ENCODE measurements at regions not wholly inside any gene's neighbourhood (a gene's known extent, or its start where the extent isn't known, plus 50 kb on each side); places are given as distances from the start of the nearest gene placed in this dataset.
"Not testable (repeated sequence)": the region's sequence is repeated elsewhere in the genome, so short reads cannot be mapped to it uniquely, and the experiment has no call there.

DNA sequence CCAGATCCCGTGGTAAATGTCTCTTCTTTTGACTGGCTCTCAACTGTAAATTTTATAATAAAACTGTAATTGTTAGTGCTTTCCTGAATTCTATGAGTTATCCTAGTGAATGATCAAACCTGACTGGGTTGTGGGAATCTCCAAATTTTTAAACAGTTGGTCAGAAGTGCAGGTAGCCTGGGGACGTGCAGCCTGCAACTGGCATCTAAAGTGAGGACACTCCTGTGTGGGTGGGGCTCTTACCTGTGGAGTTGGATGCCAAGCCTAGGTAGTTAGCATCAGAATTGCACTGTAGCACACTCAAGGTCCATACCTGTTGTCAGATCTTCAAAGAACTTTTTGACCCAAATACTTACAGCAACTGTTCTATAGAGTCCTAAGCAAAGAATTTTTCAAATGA lies 207.1 kb upstream of the NBEA start:
- H3K4me3 ChIP-seq = no peak overlapping the region
- H3K27ac ChIP-seq = no peak overlapping the region
- WGBS, 4 donors = 57 to 81% (median 61%) methylated on average over 2 of the region's 2 CpGs
- intact Hi-C loops (cut with DNase I) = no loop called here
- no peaks in the 10 kb centered on the region for H3K36me3 ChIP-seq (replicated peaks in 1 of 2)
- no peaks in the 10 kb centered on the region for H3K27me3 ChIP-seq
- TF ChIP-seq POLR2A (IDR thresholded peaks at IDR 0.05) = no peak
- no peaks in the 10 kb centered on the region for H3K9me3 ChIP-seq (replicated peaks in 1 of 3)
- no peaks in the 10 kb centered on the region for H3K4me1 ChIP-seq (replicated peaks in 1 of 2)
- DNase-seq = no peak

DNA sequence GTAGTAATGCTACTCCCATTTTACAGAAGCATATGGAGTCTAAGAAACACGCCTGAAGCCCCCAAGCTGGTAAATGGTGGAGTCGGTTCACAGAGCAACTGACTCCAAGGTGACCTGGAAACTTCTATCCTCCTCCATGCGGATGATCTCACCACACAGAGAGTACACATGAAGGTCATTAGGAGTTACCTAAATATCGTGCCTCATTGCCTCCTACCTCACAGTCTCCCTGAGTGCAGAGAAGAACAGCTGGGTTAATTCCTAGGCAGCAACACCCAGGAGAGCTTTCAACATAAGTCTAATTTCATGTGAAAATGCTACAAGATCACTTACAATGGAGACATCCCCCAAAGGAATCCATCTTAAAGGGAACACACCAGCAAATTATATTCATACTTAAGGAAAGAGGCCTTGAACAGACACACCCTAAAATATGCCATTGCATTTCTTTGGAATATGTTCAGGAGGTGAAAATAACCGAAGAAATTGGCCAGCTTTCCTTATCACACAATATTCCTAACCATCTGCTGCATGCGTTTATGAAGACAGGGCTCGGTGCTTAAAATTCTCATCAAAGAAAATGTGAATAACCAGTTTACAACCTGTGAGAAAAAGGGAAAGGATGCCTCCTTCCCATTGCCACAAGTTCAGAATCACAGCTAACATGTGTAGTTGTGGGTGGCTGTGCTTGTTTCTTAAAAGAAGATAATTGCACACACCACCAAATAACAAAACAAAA lies 203.6 kb upstream of the NBEA start:
- intact Hi-C loops (cut with DNase I) = no loop called here
- Histone ChIP-seq H3K4me3 (no peak overlapping the region), H3K9me3 (replicated peaks in 1 of 3) (no peaks in the 10 kb centered on the region), H3K27ac (no peak overlapping the region), H3K36me3 (replicated peaks in 1 of 2) (no peaks in the 10 kb centered on the region), H3K4me1 (replicated peaks in 1 of 2) (no peaks in the 10 kb centered on the region), H3K27me3 (no peaks in the 10 kb centered on the region)
- TF ChIP-seq, protein P1, sequence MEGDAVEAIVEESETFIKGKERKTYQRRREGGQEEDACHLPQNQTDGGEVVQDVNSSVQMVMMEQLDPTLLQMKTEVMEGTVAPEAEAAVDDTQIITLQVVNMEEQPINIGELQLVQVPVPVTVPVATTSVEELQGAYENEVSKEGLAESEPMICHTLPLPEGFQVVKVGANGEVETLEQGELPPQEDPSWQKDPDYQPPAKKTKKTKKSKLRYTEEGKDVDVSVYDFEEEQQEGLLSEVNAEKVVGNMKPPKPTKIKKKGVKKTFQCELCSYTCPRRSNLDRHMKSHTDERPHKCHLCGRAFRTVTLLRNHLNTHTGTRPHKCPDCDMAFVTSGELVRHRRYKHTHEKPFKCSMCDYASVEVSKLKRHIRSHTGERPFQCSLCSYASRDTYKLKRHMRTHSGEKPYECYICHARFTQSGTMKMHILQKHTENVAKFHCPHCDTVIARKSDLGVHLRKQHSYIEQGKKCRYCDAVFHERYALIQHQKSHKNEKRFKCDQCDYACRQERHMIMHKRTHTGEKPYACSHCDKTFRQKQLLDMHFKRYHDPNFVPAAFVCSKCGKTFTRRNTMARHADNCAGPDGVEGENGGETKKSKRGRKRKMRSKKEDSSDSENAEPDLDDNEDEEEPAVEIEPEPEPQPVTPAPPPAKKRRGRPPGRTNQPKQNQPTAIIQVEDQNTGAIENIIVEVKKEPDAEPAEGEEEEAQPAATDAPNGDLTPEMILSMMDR (IDR thresholded peaks at IDR 0.05) = no peak
- no peak for DNase-seq
- WGBS, 4 donors = 72 to 78% (median 73%) methylated on average over 6 to 7 of the region's 7 CpGs

DNA sequence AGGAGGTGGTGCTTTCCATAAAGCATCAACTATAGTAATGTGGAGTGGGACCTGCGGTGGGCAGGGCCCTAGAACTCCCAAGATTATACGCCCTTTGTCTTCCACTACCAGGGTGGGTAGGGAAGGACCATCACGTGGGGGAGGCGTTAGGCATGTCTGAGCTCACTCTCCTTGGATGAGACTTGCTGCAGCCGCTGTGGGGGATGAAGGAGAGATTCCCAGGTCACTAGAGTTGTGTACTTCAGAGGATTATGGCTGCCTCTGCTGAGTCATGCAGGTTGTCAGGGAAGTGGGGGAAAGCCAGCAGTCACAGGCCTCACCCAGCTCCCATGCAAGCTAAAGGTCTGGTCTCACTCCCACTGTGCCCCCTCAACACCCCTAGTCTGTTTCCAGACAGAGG lies 195.0 kb upstream of the NBEA start:
- H3K4me1 ChIP-seq (replicated peaks in 1 of 2); H3K4me3 ChIP-seq; intact Hi-C loops (cut with DNase I); DNase-seq; H3K9me3 ChIP-seq (replicated peaks in 1 of 3); H3K27me3 ChIP-seq; H3K36me3 ChIP-seq (replicated peaks in 1 of 2); H3K27ac ChIP-seq: not testable (repeated sequence)
- 84 to 96% (median 88%) methylated on average over 5 of the region's 5 CpGs for WGBS, 4 donors

DNA sequence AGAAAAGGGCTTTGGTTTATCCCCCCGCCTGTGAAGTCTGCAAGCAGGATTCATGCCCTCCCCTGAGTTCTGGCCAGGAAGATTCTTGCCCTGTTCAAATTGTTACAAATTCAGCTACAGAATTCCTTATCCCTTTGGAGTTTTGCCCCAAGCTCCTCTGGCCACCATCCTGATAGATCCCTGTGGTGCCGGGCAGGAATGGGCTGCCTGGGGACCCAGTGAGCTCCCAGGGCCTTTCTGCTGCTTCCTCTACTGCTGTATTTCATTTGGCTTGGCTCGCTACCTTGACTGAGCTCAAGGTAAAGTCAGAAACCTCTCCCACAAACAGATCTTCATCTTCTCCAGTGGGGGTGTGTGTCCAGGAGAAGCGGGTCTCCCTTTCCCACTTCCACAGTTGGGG lies 194.6 kb upstream of the NBEA start:
- Histone ChIP-seq H3K27me3 (no peaks in the 10 kb centered on the region), H3K4me3 (no peak overlapping the region), H3K4me1 (replicated peaks in 1 of 2) (peaks cover 0 to 6% of the 10 kb centered on the region in 2 donors), H3K27ac (no peak overlapping the region), H3K9me3 (replicated peaks in 1 of 3) (no peaks in the 10 kb centered on the region), H3K36me3 (replicated peaks in 1 of 2) (no peaks in the 10 kb centered on the region)
- no peak for TF ChIP-seq POLR2A (IDR thresholded peaks at IDR 0.05)
- TF ChIP-seq, protein P1 (IDR thresholded peaks at IDR 0.05) = no peak
- DNase-seq = no peak
- 94 to 100% (median 94%) methylated on average over 4 of the region's 4 CpGs for WGBS, 4 donors
- intact Hi-C loops (cut with DNase I) = no loop called here

DNA sequence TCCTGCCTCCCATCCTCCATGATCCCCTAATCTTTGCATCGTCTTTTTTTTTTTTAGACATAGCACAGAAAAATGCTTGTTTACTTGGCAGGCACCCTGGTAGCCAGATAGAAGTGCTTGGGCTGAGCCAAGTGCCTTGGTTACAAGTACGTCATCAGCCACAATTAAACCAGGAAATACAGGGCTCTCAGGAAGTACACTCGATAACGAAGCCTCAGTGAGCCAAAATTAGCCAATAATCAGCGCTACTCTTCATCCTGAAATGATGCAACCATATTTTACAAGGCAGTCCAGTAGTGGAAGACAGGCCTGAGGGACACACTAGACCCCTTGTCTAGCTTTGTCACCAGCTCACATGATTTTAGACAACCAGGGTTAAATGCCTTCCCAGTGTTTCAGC lies 194.0 kb upstream of the NBEA start:
- no peaks in the 10 kb centered on the region for H3K27me3 ChIP-seq
- H3K9me3 ChIP-seq (replicated peaks in 1 of 3) = no peaks in the 10 kb centered on the region
- H3K4me3 ChIP-seq = no peak overlapping the region
- no peaks in the 10 kb centered on the region for H3K36me3 ChIP-seq (replicated peaks in 1 of 2)
- intact Hi-C loops (cut with DNase I) = no loop called here
- DNase-seq = peak in 5 of 7 donors; percentile 17 to 82 (median 34)
- TF ChIP-seq, protein P1 (IDR thresholded peaks at IDR 0.05) = no peak
- TF ChIP-seq POLR2A (IDR thresholded peaks at IDR 0.05) = no peak
- WGBS, 4 donors = 62 to 67% (median 65%) methylated on average over 5 of the region's 5 CpGs
- peaks cover 0 to 6% of the 10 kb centered on the region in 2 donors for H3K4me1 ChIP-seq (replicated peaks in 1 of 2)
- peak overlapping the region in 2 of 5 donors; percentile 32 to 40 for H3K27ac ChIP-seq
